GM12892 (cell line): ENCODE measurements at regions not wholly inside any gene's neighbourhood (a gene's known extent, or its start where the extent isn't known, plus 50 kb on each side); places are given as distances from the start of the nearest gene placed in this dataset.

Experiments
- POLR2A ChIP-seq: IDR thresholded peaks from 2 replicates; pipeline ENCODE4 v1.6.1; 2011; ENCODE audit warnings: low read depth, low read length, control low read depth
- POLR2AphosphoS5 ChIP-seq: IDR thresholded peaks from 2 replicates; pipeline ENCODE4 v1.6.1; 2011; ENCODE audit warnings: low read depth, low read length, control low read depth

GRCh38 chr12:58369576-58369975 lies 428.2 kb downstream of the ATP23 start:
- no peak for TF ChIP-seq POLR2A
- no peak for TF ChIP-seq POLR2AphosphoS5
